Endodermal cell (in vitro differentiated cells): ENCODE measurements at regions not wholly inside any gene's neighbourhood (a gene's known extent, or its start where the extent isn't known, plus 50 kb on each side); places are given as distances from the start of the nearest gene placed in this dataset.

Experiments used
- DNase-seq: peaks from one replicate; pipeline ENCODE4 v3.0.0-alpha.2; 2017
- H3K27ac ChIP-seq: 2 replicates; pipeline ENCODE4 v1.5.1; 2013; ENCODE audit warnings: mild to moderate bottlenecking, low read depth, low read length, moderate library complexity
- H3K27me3 ChIP-seq: 2 replicates; pipeline ENCODE4 v1.6.1; 2013; ENCODE audit warnings: mild to moderate bottlenecking, low read length, moderate library complexity; ENCODE audit not compliant: insufficient read depth, control insufficient read depth, poor library complexity, severe bottlenecking
- H3K36me3 ChIP-seq: 2 replicates; pipeline ENCODE4 v1.7.0; 2013; ENCODE audit warnings: mild to moderate bottlenecking, low read length, moderate library complexity; ENCODE audit not compliant: control insufficient read depth, insufficient read depth
- H3K4me1 ChIP-seq: one replicate; pipeline ENCODE4 v1.7.0; 2013; ENCODE audit warnings: low read length; ENCODE audit not compliant: control insufficient read depth, insufficient read depth
- H3K4me3 ChIP-seq: 2 replicates; pipeline ENCODE4 v1.5.1; 2013; ENCODE audit warnings: mild to moderate bottlenecking, low read length, moderate library complexity
- H3K9ac ChIP-seq: 2 replicates; pipeline ENCODE4 v1.6.1; 2013; ENCODE audit warnings: mild to moderate bottlenecking, low read length, moderate library complexity; ENCODE audit not compliant: poor library complexity, severe bottlenecking; ENCODE audit errors: extremely low read depth
- H3K9me3 ChIP-seq: 2 replicates; pipeline ENCODE4 v1.6.1; 2013; ENCODE audit warnings: mild to moderate bottlenecking, low read length, moderate library complexity; ENCODE audit not compliant: control insufficient read depth
- H3K27ac Mint-ChIP-seq: 2 replicates; pipeline ENCODE4 v1.8.0; 2020; ENCODE audit warnings: mixed read lengths
- H3K27me3 Mint-ChIP-seq: 2 replicates; pipeline ENCODE4 v1.8.0; 2021; ENCODE audit warnings: mild to moderate bottlenecking, mixed read lengths; ENCODE audit not compliant: insufficient read depth
- H3K36me3 Mint-ChIP-seq: 2 replicates; pipeline ENCODE4 v1.8.0; 2020; ENCODE audit warnings: low read depth, mixed read lengths
- H3K4me1 Mint-ChIP-seq: 2 replicates; pipeline ENCODE4 v1.8.0; 2020; ENCODE audit warnings: mixed read lengths
- H3K4me3 Mint-ChIP-seq: 2 replicates; pipeline ENCODE4 v1.8.0; 2020; ENCODE audit warnings: mild to moderate bottlenecking, moderate library complexity, mixed read lengths
- H3K9me3 Mint-ChIP-seq: 2 replicates; pipeline ENCODE4 v1.8.0; 2020; ENCODE audit warnings: mild to moderate bottlenecking, mixed read lengths
- CTCF ChIP-seq: fragments of 200-600 bp; sonication (generic); conservative IDR thresholded peaks from 2 replicates; pipeline ENCODE4 v1.5.0; 2021; ENCODE audit warnings: antibody characterized with exemption, mild to moderate bottlenecking
- WGBS, 2 experiments: methylation state at CpG; one replicate each; pipeline versions ENCODE4 v1.1.5 to v1.1.7; 2013; ENCODE audit warnings: missing lambda C conversion rate in 2 of 2, mixed read lengths in 1 of 2; ENCODE audit not compliant: insufficient coverage in 1 of 2, insufficient read length in 1 of 2; 5-methylcytosine and 5-hydroxymethylcytosine counted together

- H3K27me3 Mint-ChIP-seq = no peaks in the 10 kb centered on the region
- Histone ChIP-seq H3K9me3 (peaks cover 6% of the 10 kb centered on the region), H3K9ac (no peak overlapping the region), H3K36me3 (no peaks in the 10 kb centered on the region), H3K4me1 (no peaks in the 10 kb centered on the region), H3K27me3 (no peaks in the 10 kb centered on the region), H3K27ac (no peak overlapping the region), H3K4me3 (no peak overlapping the region)
- WGBS, 2 experiments = no CpG with 5 or more reads among the region's 1 CpG
- H3K4me3 Mint-ChIP-seq = no peak overlapping the region
- DNase-seq = no peak
- H3K36me3 Mint-ChIP-seq = no peaks in the 10 kb centered on the region
- no peak overlapping the region for H3K27ac Mint-ChIP-seq
- H3K9me3 Mint-ChIP-seq = peaks cover 2% of the 10 kb centered on the region
- TF ChIP-seq CTCF = no peak
- no peaks in the 10 kb centered on the region for H3K4me1 Mint-ChIP-seq
These were observed 331.8 kb upstream of the TBL1XR1 start for GRCh38 chr3:177529071-177529550.

- DNase-seq = no peak
- H3K27me3 Mint-ChIP-seq = no peaks in the 10 kb centered on the region
- no peaks in the 10 kb centered on the region for H3K4me1 Mint-ChIP-seq
- Histone ChIP-seq H3K4me1 (no peaks in the 10 kb centered on the region), H3K27ac (no peak overlapping the region), H3K4me3 (no peak overlapping the region), H3K9me3 (peaks cover 4% of the 10 kb centered on the region), H3K36me3 (no peaks in the 10 kb centered on the region), H3K27me3 (no peaks in the 10 kb centered on the region), H3K9ac (no peak overlapping the region)
- no peak overlapping the region for H3K4me3 Mint-ChIP-seq
- 94 to 100% methylated on average over 3 to 5 of the region's 5 CpGs for WGBS, 2 experiments
- TF ChIP-seq CTCF = no peak
- no peaks in the 10 kb centered on the region for H3K36me3 Mint-ChIP-seq
- no peak overlapping the region for H3K27ac Mint-ChIP-seq
- H3K9me3 Mint-ChIP-seq = peaks cover 2% of the 10 kb centered on the region
These were observed 332.5 kb upstream of the TBL1XR1 start for GRCh38 chr3:177529716-177530335.

GRCh38 chr3:177530908-177531307 lies 333.6 kb upstream of the TBL1XR1 start:
- no peaks in the 10 kb centered on the region for H3K9me3 Mint-ChIP-seq
- WGBS, 2 experiments = 83 to 89% methylated on average over 4 to 5 of the region's 5 CpGs
- no peaks in the 10 kb centered on the region for H3K4me1 Mint-ChIP-seq
- H3K9ac ChIP-seq = no peak overlapping the region
- H3K27me3 Mint-ChIP-seq = no peaks in the 10 kb centered on the region
- no peaks in the 10 kb centered on the region for H3K27me3 ChIP-seq
- no peak overlapping the region for H3K27ac ChIP-seq
- H3K4me3 Mint-ChIP-seq = no peak overlapping the region
- H3K36me3 ChIP-seq = no peaks in the 10 kb centered on the region
- no peak overlapping the region for H3K27ac Mint-ChIP-seq
- H3K4me3 ChIP-seq = no peak overlapping the region
- H3K36me3 Mint-ChIP-seq = no peaks in the 10 kb centered on the region
- no peak for DNase-seq
- no peaks in the 10 kb centered on the region for H3K9me3 ChIP-seq
- H3K4me1 ChIP-seq = no peaks in the 10 kb centered on the region
- TF ChIP-seq CTCF = no peak
